T-helper 1 cell treated with Interleukin-12 subunit alpha and Interleukin-12 subunit beta and Interleukin-4 antibody, amounts not matched to agents 30 ng/mL and 1 ng/mL, for 36 hours (primary cell): ENCODE measurements at regions not wholly inside any gene's neighbourhood (a gene's known extent, or its start where the extent isn't known, plus 50 kb on each side); places are given as distances from the start of the nearest gene placed in this dataset.

Source experiments
- intact Hi-C: fragments of 100-400 bp; cut with micrococcal nuclease; formaldehyde crosslinking; loops from one replicate; pipeline ENCODE4 v1.15.1; 2024

GRCh38 chr6:132971676-132972075, 157.3 kb downstream of the RPS12 start:
- intact Hi-C loops = no loop called here

GRCh38 chr6:132972254-132972653, 157.9 kb downstream of the RPS12 start:
- intact Hi-C loops = no loop called here

- intact Hi-C loops = no loop called here
Observed at GRCh38 chr6:132972971-132973370, 158.6 kb downstream of the RPS12 start.

GRCh38 chr6:132973514-132973993, 159.2 kb downstream of the RPS12 start:
- intact Hi-C loops = no loop called here

GRCh38 chr6:132974122-132974521, 159.8 kb downstream of the RPS12 start:
- intact Hi-C loops = no loop called here

GRCh38 chr6:132977413-132977812, 163.0 kb downstream of the RPS12 start:
- intact Hi-C loops = no loop called here

GRCh38 chr6:132978685-132979084, 164.3 kb downstream of the RPS12 start:
- intact Hi-C loops = loop anchor here (1.0 kb wide), 1 partner anchor 9 kb away; no protein-coding TSS in a partner anchor

GRCh38 chr6:132993738-132994137, 179.4 kb downstream of the RPS12 start:
- intact Hi-C loops = no loop called here

GRCh38 chr6:132995009-132995408, 180.6 kb downstream of the RPS12 start:
- intact Hi-C loops = no loop called here

GRCh38 chr6:132995432-132995831, 181.1 kb downstream of the RPS12 start:
- intact Hi-C loops = no loop called here

- intact Hi-C loops = no loop called here
Observed at GRCh38 chr6:132998418-132998817, 184.0 kb downstream of the RPS12 start.

GRCh38 chr6:133001040-133001565, 186.7 kb downstream of the RPS12 start:
- intact Hi-C loops = no loop called here

- intact Hi-C loops = no loop called here
Observed at GRCh38 chr6:133004304-133004884, 190.0 kb downstream of the RPS12 start.

GRCh38 chr6:133012774-133013173, 198.4 kb downstream of the RPS12 start:
- intact Hi-C loops = no loop called here

GRCh38 chr6:133016631-133017030, 202.3 kb downstream of the RPS12 start:
- intact Hi-C loops = no loop called here

GRCh38 chr6:133017581-133017980, 203.2 kb downstream of the RPS12 start:
- intact Hi-C loops = no loop called here

- intact Hi-C loops = no loop called here
Observed at GRCh38 chr6:133026705-133027104, 212.3 kb downstream of the RPS12 start.

GRCh38 chr6:133033263-133033662, 207.9 kb upstream of the EYA4 start:
- intact Hi-C loops = no loop called here

- intact Hi-C loops = no loop called here
Observed at GRCh38 chr6:133034509-133035206, 206.5 kb upstream of the EYA4 start.

GRCh38 chr6:133040094-133040802, 200.9 kb upstream of the EYA4 start:
- intact Hi-C loops = loop anchor here (1.0 to 10.0 kb wide), 2 partner anchors 77 to 215 kb away; no protein-coding TSS in a partner anchor

GRCh38 chr6:133040803-133041419, 200.2 kb upstream of the EYA4 start:
- intact Hi-C loops = loop anchor here (1.0 to 10.0 kb wide), 2 partner anchors 78 to 216 kb away; no protein-coding TSS in a partner anchor
